GM23338 (cell line): ENCODE measurements at regions not wholly inside any gene's neighbourhood (a gene's known extent, or its start where the extent isn't known, plus 50 kb on each side); places are given as distances from the start of the nearest gene placed in this dataset.

Experiments used
- ATAC-seq: fragments of 200-7000 bp; cut with Tn5 transposase; 3 replicates; pipeline ENCODE4 v1.9.1; 2020
- DNase-seq: peaks from one replicate; pipeline ENCODE4 v3.0.0-alpha.2; 2015; ENCODE audit warnings: low spot score
- H2AFZ ChIP-seq: fragments of 200-600 bp; sonication (generic); 2 replicates; pipeline ENCODE4 v1.8.0; 2016; ENCODE audit warnings: antibody characterized with exemption, mild to moderate bottlenecking, moderate library complexity
- H3F3A ChIP-seq: fragments of 200-600 bp; sonication (generic); replicated peaks from 2 replicates; pipeline ENCODE4 v1.8.0; 2017; ENCODE audit warnings: antibody characterized with exemption, mixed run types, low read depth
- H3K27ac ChIP-seq: fragments of 200-600 bp; sonication (generic); 2 replicates; pipeline ENCODE4 v1.6.1; 2016; ENCODE audit warnings: low read depth
- H3K27me3 ChIP-seq: fragments of 200-600 bp; sonication (generic); 2 replicates; pipeline ENCODE4 v1.8.0; 2016; ENCODE audit warnings: mild to moderate bottlenecking, mixed run types, moderate library complexity; ENCODE audit not compliant: insufficient read depth
- H3K36me3 ChIP-seq: fragments of 200-600 bp; sonication (generic); 2 replicates; pipeline ENCODE4 v1.8.0; 2016; ENCODE audit warnings: mild to moderate bottlenecking; ENCODE audit not compliant: insufficient read depth
- H3K4me1 ChIP-seq: fragments of 200-600 bp; sonication (generic); 2 replicates; pipeline ENCODE4 v1.8.0; 2016; ENCODE audit warnings: mild to moderate bottlenecking, moderate library complexity; ENCODE audit not compliant: insufficient read depth
- H3K4me2 ChIP-seq: fragments of 200-600 bp; sonication (generic); 2 replicates; pipeline ENCODE4 v1.7.1; 2017; ENCODE audit warnings: mixed run types
- H3K4me3 ChIP-seq: fragments of 200-600 bp; sonication (generic); 2 replicates; pipeline ENCODE4 v1.6.1; 2016; ENCODE audit warnings: mixed run types
- H3K79me2 ChIP-seq: fragments of 200-600 bp; sonication (generic); replicated peaks from 2 replicates; pipeline ENCODE4 v1.8.0; 2017; ENCODE audit warnings: mild to moderate bottlenecking; ENCODE audit not compliant: insufficient read depth
- H3K9me2 ChIP-seq: fragments of 200-600 bp; sonication (generic); 2 replicates; pipeline ENCODE4 v1.8.0; 2017; ENCODE audit not compliant: insufficient read depth
- H4K20me1 ChIP-seq: fragments of 200-600 bp; sonication (generic); replicated peaks from 2 replicates; pipeline ENCODE4 v1.8.0; 2017; ENCODE audit warnings: mild to moderate bottlenecking; ENCODE audit not compliant: insufficient read depth
- H3K27ac Mint-ChIP-seq: 2 replicates; pipeline ENCODE4 v1.8.0; 2020; ENCODE audit warnings: inconsistent platforms, mild to moderate bottlenecking, moderate library complexity, mixed read lengths
- H3K27me3 Mint-ChIP-seq: 3 replicates; pipeline ENCODE4 v1.8.0; 2022; ENCODE audit warnings: low read depth, mild to moderate bottlenecking, moderate library complexity, mixed read lengths, inconsistent platforms; ENCODE audit not compliant: insufficient read depth, poor library complexity
- H3K36me3 Mint-ChIP-seq: 3 replicates; pipeline ENCODE4 v1.8.0; 2021; ENCODE audit warnings: low read depth, mild to moderate bottlenecking, inconsistent platforms, moderate library complexity, mixed read lengths
- H3K4me1 Mint-ChIP-seq: 3 replicates; pipeline ENCODE4 v1.8.0; 2020; ENCODE audit warnings: mild to moderate bottlenecking, inconsistent platforms, mixed read lengths
- H3K4me3 Mint-ChIP-seq: 3 replicates; pipeline ENCODE4 v1.8.0; 2021; ENCODE audit warnings: moderate library complexity, mild to moderate bottlenecking, inconsistent platforms, mixed read lengths
- H3K9me3 Mint-ChIP-seq: 3 replicates; pipeline ENCODE4 v1.8.0; 2020; ENCODE audit warnings: moderate library complexity, mild to moderate bottlenecking, inconsistent platforms, mixed read lengths
- CREB1 ChIP-seq: fragments of 250-450 bp; sonication (Bioruptor Pico); IDR thresholded peaks from 2 replicates; pipeline ENCODE4 v1.5.0; 2020; ENCODE audit warnings: low read depth, mild to moderate bottlenecking, moderate library complexity
- STAT1 ChIP-seq: IDR thresholded peaks from one replicate; pipeline ENCODE4 v1.6.1; 2016; ENCODE audit warnings: antibody characterized with exemption; ENCODE audit not compliant: unreplicated experiment
- TF ChIP-seq, protein P1 (sequence below): fragments of 250-450 bp; sonication (Bioruptor Pico); IDR thresholded peaks from 2 replicates; pipeline ENCODE4 v1.5.0; 2020; ENCODE audit warnings: mild to moderate bottlenecking, moderate library complexity
- TF ChIP-seq, protein P2 (sequence below): IDR thresholded peaks from 2 replicates; pipeline ENCODE4 v1.6.1; 2016; ENCODE audit warnings: antibody characterized with exemption

DNA sequence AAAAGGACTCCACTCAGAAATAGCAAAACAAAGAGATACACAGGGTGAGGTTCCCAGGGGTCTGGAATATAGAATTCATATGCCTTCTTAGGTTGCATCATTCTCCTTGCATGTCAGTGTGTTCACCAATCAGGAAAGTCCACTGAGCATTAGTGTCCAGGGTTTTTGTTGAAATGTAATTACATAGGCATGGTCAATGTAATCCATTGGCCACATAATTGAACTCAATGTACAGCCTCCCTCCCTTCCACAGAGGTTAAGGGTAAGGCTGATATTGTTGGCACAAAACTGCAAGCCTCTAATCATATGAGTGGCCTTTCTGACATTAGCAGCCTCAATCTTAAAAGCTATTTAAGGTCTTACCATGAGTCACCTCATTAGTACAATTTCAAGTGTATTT is 736.1 kb upstream of the VSTM2A start (continued):
- TF ChIP-seq, protein P1, sequence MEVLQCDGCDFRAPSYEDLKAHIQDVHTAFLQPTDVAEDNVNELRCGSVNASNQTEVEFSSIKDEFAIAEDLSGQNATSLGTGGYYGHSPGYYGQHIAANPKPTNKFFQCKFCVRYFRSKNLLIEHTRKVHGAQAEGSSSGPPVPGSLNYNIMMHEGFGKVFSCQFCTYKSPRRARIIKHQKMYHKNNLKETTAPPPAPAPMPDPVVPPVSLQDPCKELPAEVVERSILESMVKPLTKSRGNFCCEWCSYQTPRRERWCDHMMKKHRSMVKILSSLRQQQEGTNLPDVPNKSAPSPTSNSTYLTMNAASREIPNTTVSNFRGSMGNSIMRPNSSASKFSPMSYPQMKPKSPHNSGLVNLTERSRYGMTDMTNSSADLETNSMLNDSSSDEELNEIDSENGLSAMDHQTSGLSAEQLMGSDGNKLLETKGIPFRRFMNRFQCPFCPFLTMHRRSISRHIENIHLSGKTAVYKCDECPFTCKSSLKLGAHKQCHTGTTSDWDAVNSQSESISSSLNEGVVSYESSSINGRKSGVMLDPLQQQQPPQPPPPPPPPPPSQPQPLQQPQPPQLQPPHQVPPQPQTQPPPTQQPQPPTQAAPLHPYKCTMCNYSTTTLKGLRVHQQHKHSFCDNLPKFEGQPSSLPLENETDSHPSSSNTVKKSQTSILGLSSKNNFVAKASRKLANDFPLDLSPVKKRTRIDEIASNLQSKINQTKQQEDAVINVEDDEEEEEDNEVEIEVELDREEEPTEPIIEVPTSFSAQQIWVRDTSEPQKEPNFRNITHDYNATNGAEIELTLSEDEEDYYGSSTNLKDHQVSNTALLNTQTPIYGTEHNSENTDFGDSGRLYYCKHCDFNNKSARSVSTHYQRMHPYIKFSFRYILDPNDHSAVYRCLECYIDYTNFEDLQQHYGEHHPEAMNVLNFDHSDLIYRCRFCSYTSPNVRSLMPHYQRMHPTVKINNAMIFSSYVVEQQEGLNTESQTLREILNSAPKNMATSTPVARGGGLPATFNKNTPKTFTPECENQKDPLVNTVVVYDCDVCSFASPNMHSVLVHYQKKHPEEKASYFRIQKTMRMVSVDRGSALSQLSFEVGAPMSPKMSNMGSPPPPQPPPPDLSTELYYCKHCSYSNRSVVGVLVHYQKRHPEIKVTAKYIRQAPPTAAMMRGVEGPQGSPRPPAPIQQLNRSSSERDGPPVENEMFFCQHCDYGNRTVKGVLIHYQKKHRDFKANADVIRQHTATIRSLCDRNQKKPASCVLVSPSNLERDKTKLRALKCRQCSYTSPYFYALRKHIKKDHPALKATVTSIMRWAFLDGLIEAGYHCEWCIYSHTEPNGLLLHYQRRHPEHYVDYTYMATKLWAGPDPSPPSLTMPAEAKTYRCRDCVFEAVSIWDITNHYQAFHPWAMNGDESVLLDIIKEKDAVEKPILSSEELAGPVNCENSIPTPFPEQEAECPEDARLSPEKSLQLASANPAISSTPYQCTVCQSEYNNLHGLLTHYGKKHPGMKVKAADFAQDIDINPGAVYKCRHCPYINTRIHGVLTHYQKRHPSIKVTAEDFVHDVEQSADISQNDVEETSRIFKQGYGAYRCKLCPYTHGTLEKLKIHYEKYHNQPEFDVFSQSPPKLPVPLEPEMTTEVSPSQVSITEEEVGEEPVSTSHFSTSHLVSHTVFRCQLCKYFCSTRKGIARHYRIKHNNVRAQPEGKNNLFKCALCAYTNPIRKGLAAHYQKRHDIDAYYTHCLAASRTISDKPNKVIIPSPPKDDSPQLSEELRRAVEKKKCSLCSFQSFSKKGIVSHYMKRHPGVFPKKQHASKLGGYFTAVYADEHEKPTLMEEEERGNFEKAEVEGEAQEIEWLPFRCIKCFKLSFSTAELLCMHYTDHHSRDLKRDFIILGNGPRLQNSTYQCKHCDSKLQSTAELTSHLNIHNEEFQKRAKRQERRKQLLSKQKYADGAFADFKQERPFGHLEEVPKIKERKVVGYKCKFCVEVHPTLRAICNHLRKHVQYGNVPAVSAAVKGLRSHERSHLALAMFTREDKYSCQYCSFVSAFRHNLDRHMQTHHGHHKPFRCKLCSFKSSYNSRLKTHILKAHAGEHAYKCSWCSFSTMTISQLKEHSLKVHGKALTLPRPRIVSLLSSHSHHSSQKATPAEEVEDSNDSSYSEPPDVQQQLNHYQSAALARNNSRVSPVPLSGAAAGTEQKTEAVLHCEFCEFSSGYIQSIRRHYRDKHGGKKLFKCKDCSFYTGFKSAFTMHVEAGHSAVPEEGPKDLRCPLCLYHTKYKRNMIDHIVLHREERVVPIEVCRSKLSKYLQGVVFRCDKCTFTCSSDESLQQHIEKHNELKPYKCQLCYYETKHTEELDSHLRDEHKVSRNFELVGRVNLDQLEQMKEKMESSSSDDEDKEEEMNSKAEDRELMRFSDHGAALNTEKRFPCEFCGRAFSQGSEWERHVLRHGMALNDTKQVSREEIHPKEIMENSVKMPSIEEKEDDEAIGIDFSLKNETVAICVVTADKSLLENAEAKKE (CRISPR knock-in tag), result no peak

- Histone ChIP-seq H3K4me2 (no peak overlapping the region), H2AFZ (peak overlapping the region; percentile 76; the same call in 1 of the 2 replicates), H3K27me3 (no peaks in the 10 kb centered on the region), H3K9me2 (0 out of 2 replicates have a peak, but pooled peaks cover 6% of the 10 kb centered on the region), H3K4me3 (no peak overlapping the region), H3K27ac (no peak overlapping the region), H3K79me2 (no peaks in the 10 kb centered on the region), H3F3A (no peaks in the 10 kb centered on the region), H3K36me3 (no peaks in the 10 kb centered on the region), H3K4me1 (no peaks in the 10 kb centered on the region), H4K20me1 (no peaks in the 10 kb centered on the region)
- H3K4me3 Mint-ChIP-seq, result no peak overlapping the region
- no peaks in the 10 kb centered on the region for H3K9me3 Mint-ChIP-seq
- no peak for ATAC-seq
- H3K36me3 Mint-ChIP-seq, result no peaks in the 10 kb centered on the region
- no peaks in the 10 kb centered on the region for H3K27me3 Mint-ChIP-seq
- H3K27ac Mint-ChIP-seq, result no peak overlapping the region
- no peaks in the 10 kb centered on the region for H3K4me1 Mint-ChIP-seq
- DNase-seq, result no peak
- TF ChIP-seq STAT1, result no peak
- TF ChIP-seq, protein P1 (CRISPR knock-in tag), result no peak
- no peak for TF ChIP-seq CREB1 (CRISPR knock-in tag)
- TF ChIP-seq, protein P2, sequence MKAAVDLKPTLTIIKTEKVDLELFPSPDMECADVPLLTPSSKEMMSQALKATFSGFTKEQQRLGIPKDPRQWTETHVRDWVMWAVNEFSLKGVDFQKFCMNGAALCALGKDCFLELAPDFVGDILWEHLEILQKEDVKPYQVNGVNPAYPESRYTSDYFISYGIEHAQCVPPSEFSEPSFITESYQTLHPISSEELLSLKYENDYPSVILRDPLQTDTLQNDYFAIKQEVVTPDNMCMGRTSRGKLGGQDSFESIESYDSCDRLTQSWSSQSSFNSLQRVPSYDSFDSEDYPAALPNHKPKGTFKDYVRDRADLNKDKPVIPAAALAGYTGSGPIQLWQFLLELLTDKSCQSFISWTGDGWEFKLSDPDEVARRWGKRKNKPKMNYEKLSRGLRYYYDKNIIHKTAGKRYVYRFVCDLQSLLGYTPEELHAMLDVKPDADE, result no peak
Measured at GRCh38 chr7:53811555-53812079, 730.6 kb upstream of the VSTM2A start.
